Kidney capillary endothelial cell (primary cell): ENCODE measurements at regions not wholly inside any gene's neighbourhood (a gene's known extent, or its start where the extent isn't known, plus 50 kb on each side); places are given as distances from the start of the nearest gene placed in this dataset.
"Not testable (repeated sequence)": the region's sequence is repeated elsewhere in the genome, so short reads cannot be mapped to it uniquely, and the experiment has no call there.

Experiments
- DNase-seq: peaks from one replicate; pipeline ENCODE4 v3.0.0-alpha.2; 2018; ENCODE audit warnings: low spot score

DNA sequence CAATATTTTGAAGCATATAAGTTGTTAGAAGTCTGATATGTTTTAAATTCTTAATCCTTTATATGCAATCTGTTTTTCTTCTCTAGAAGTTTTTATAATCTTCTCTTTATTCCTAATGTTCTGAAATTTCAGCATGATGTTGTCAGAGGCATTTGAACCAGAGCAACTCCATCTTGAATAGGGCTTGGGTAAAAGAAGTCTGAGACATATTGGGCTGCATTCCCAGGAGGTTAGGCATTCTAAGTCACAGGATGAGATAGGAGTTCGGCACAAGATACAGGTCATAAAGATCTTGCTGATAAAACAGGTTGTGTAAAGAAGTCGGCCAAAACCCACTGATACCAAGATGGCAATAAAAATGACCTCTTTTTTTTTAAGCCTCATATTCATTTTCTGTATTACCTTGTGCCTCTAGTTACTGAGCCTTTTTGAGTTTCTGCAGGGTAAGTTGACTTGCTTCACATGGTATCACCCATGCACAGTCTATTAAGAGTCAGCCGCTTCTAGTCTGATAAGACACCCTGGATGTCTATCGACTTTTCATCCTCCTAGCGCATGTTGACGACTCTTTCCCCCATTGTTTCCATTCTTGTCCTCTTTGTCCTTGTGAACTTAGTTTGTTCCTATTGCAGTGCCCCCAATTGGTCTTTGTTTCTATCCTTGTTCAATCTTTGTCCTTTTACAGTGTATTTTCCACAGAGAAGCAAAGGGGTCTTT is 80.8 kb upstream of the RNU6-1 start:
- DNase-seq, result no peak

GRCh38 chr15:67922106-67922675 is 82.3 kb upstream of the RNU6-1 start:
- no peak for DNase-seq

DNA sequence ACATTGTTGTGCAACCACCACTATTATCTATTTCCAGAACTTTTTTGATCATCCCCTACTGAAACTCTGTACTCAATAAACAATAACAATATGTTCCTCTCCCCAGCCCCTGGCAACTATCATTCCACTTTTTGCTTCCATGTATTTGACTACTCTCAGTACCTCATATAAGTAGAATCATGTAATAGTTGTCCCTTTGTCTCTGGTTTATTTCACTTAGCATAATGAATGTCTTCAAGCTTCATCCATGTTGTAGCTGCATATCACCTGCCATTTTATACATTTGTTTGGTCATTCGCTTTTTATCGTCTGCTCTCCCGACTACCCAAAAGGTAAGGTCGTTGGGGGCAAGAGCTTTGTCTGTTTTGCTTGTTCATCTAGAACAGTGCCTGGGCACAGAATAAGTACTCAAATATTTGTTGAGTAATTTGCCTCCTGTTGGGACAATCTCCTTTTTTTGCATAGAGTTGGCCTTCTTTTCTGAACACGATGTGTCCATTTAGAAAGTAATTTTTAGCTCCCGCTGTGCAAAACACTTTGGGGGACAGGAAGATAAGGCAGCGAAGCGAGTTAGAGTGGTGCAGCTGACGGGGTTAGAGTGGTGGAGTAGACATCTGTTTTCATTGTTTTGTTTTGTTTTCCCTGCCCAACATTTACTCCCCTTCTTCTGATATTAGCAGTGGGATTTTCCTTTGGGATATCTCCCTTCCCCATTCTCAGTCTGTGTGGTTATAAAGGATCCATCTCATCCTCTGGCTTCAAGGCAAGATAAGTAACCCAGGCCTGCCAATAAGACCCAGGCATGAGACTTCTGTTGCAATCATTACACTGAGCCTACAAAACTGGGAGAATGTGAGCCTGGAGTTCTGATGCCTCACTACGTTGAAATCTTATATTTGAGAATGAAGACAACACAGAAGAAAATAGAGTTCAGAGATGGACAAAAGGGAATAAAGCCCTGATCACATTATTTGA is 83.4 kb upstream of the RNU6-1 start:
- no peak for DNase-seq

- DNase-seq, result no peak
These were observed 84.6 kb upstream of the RNU6-1 start for GRCh38 chr15:67924359-67924974.

DNA sequence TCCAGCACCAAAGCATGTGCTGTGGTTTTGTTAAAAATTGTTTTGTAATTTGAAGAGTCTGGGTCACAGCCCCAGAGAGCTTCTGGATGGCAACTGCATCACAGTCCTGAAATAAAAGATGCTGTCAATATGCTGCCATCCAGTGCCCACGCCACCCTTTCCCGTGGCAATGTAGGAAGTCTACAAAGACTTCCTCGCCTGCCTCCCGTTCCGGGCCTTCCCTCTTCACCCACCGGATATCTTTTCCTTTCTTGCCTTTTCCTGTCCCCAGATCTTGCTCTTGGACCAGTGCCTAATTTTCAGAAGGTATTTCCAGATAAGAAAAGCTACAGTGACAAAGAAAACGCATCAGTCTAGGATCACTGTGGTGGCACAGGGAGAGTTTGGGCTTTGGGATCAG is 85.3 kb upstream of the RNU6-1 start:
- DNase-seq, result no peak

GRCh38 chr15:67927501-67928168 is 87.8 kb upstream of the RNU6-1 start:
- DNase-seq, result no peak

DNA sequence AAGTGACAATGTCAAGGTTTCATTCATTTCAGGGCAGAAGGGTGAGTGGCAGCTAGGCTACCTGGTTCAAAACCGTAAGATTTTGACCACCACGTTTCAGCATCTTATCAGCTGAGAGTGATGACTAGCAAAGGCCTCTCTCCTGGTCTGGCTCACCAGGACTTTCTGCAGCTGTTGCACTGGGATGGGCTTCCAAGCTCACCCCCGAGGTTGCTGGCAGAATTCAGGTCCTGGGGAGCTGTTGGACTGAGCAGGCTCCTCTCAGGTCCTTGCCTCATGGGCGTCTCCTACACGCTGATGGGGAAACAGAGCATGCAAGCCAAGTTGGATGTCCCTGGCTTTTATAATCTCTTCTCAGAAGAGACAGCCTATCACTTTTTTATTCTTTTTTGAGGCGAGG is 88.8 kb upstream of the RNU6-1 start:
- no peak for DNase-seq

GRCh38 chr15:67930720-67931119 is 90.9 kb upstream of the RNU6-1 start:
- no peak for DNase-seq

GRCh38 chr15:67931861-67932260 is 92.0 kb upstream of the RNU6-1 start:
- DNase-seq, result no peak

DNA sequence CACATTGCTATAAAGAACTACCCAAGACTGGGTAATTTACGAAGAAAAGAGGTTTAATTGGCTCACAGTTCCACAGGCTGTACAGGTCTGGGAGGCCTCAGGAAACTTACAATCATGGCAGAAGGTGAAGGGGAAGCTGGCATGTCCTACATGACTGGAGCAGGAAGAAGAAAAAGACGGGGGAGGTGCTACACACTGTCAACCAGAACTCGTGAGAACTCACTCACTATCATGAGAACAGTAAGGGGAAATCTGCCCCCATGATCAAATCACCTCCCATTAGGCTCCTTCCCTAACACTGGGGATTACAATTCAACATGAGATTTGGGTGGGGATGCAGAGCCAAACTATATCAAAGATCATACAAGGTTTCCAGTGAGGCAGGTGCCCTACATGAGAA is 94.3 kb upstream of the RNU6-1 start:
- DNase-seq, result not testable (repeated sequence)

- DNase-seq, result no peak
These were observed 95.4 kb upstream of the RNU6-1 start for GRCh38 chr15:67935244-67935643.

GRCh38 chr15:67936258-67936657 is 96.4 kb upstream of the RNU6-1 start:
- DNase-seq, result no peak

GRCh38 chr15:67937153-67937761 is 97.4 kb upstream of the RNU6-1 start:
- DNase-seq, result no peak

GRCh38 chr15:67939179-67939578 is 99.3 kb upstream of the RNU6-1 start:
- not testable (repeated sequence) for DNase-seq

GRCh38 chr15:67939588-67940323 is 99.9 kb upstream of the RNU6-1 start:
- DNase-seq, result not testable (repeated sequence)

DNA sequence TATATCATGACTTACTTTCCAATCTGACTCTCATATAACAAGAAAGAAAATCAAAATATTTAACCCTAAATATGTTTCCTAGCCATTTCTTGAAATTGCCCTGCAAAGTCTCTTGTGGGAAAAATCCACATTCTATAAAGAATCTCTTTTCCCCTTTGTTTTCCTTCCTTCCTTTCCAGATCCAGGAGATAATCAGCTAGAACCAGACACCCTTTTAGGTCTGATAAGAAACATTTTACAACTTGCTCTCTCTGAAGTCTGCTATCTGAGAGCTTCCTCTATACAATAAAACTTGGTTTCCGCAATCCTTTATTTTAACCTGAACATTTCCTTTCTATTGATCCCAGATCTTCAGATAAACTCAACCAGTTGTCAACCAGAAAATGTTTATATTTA is 100.5 kb upstream of the RNU6-1 start:
- no peak for DNase-seq

- DNase-seq, result no peak
These were observed 101.9 kb upstream of the RNU6-1 start for GRCh38 chr15:67941648-67942310.

DNA sequence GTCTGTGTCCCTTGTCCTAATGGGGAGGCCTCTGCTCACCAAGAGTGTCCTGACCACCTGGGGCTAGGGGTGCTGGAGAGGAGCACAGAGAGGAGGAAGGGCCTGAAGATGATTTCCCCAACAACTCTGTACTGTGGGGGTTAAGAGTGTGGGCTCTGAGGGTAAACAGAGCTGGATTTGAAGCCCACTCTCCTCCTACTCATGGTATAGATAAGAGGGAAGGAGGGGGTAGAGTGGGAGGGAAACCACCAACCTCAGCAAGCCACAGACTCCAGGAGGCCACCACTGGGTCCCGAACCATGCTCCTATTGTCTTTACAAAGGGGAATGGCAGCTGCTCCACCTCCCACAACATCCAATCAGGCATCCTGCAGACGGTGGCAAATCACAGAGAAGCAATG is 103.6 kb upstream of the RNU6-1 start:
- no peak for DNase-seq

DNA sequence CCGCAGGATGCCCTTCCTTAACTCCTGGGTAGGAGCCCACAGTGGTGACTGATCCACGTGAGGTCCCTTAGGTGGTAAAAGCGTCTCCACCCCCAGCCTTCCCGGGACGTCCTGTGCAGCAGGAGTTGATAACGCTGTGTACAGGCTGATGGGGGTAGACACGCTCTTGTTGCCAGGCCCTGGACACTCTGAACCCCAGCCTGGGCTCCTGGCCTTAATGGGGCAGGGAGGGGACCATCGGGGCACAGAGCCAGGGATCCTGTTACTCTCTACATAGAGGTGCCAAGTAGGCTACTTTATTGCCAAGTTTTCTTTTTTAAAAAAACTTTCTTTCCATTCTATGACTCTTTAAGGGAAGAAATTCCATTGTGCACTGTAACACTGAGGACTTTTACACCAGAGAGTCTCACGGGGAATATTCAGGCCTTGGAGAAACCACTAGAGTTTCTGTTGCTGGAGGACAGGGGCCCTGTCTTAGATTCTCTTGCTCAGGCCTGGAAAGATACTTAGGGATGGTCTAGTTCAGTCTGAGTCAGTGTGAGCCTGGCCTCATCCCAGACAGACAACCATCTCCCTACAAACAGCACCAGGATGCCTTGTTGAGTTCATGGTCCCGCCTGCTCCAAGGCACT is 104.3 kb upstream of the RNU6-1 start:
- no peak for DNase-seq

- DNase-seq, result no peak
These were observed 105.3 kb upstream of the RNU6-1 start for GRCh38 chr15:67945131-67945530.
